Loucy (cell line): ENCODE measurements at regions not wholly inside any gene's neighbourhood (a gene's known extent, or its start where the extent isn't known, plus 50 kb on each side); places are given as distances from the start of the nearest gene placed in this dataset.

Experiments used
- EZH2phosphoT487 ChIP-seq: fragments of 200-600 bp; IDR thresholded peaks from 2 replicates; pipeline ENCODE4 v1.6.1; 2018; ENCODE audit warnings: antibody characterized with exemption, mild to moderate bottlenecking, moderate library complexity, borderline replicate concordance
- TF ChIP-seq, protein P1 (sequence below): fragments of 200-600 bp; sonication (generic); conservative IDR thresholded peaks from 2 replicates; pipeline ENCODE4 v1.5.1; 2014; ENCODE audit warnings: mild to moderate bottlenecking, antibody characterized with exemption, low read length

DNA sequence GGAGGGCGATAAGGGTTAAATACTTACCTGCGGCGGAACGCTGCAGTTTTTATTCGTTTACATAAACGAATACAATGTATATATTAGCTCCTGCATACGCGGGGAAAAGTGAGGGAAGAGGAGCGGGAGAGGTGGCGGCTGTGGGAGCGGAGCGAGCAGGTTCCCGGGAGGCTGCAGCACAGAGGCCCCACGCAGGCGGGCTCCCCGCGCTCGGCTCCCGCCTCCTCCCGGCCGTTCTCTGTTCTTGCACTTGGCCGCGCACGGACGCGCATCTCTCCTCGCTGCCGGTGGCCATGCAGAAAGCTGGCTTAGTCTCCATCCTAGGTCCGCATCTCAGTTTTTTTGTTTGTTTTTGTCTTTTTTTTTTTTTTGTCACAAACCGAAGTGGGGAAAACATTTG, 340.4 kb upstream of the FAT1 start:
- TF ChIP-seq, protein P1, sequence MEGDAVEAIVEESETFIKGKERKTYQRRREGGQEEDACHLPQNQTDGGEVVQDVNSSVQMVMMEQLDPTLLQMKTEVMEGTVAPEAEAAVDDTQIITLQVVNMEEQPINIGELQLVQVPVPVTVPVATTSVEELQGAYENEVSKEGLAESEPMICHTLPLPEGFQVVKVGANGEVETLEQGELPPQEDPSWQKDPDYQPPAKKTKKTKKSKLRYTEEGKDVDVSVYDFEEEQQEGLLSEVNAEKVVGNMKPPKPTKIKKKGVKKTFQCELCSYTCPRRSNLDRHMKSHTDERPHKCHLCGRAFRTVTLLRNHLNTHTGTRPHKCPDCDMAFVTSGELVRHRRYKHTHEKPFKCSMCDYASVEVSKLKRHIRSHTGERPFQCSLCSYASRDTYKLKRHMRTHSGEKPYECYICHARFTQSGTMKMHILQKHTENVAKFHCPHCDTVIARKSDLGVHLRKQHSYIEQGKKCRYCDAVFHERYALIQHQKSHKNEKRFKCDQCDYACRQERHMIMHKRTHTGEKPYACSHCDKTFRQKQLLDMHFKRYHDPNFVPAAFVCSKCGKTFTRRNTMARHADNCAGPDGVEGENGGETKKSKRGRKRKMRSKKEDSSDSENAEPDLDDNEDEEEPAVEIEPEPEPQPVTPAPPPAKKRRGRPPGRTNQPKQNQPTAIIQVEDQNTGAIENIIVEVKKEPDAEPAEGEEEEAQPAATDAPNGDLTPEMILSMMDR, result no peak
- TF ChIP-seq EZH2phosphoT487, result no peak
